Adrenal gland (tissue), 5 donors: ENCODE measurements at regions not wholly inside any gene's neighbourhood (a gene's known extent, or its start where the extent isn't known, plus 50 kb on each side); places are given as distances from the start of the nearest gene placed in this dataset.

Source experiments
- POLR2A ChIP-seq, 2 donors: fragments of 450-650 bp; IDR thresholded peaks; one replicate each; pipeline ENCODE4 v1.6.1; 2017; ENCODE audit warnings: antibody characterized with exemption in 2 of 2, mild to moderate bottlenecking in 2 of 2, moderate library complexity in 1 of 2
- TF ChIP-seq, protein P1 (sequence below), 6 experiments: fragments of 450-650 bp in 4 of 6; fragments of 200-600 bp in 2 of 6; sonication (generic) in 1 of 6; IDR thresholded peaks; 1 replicate in 5 of 6; 2 replicates in 1 of 6; pipeline versions ENCODE4 v1.5.1 to v1.8.0; 2016 to 2021; ENCODE audit warnings: antibody characterized with exemption in 6 of 6, mild to moderate bottlenecking in 2 of 6, moderate library complexity in 1 of 6
- donor health status: DM: no; HTN: no; CAD: no.

DNA sequence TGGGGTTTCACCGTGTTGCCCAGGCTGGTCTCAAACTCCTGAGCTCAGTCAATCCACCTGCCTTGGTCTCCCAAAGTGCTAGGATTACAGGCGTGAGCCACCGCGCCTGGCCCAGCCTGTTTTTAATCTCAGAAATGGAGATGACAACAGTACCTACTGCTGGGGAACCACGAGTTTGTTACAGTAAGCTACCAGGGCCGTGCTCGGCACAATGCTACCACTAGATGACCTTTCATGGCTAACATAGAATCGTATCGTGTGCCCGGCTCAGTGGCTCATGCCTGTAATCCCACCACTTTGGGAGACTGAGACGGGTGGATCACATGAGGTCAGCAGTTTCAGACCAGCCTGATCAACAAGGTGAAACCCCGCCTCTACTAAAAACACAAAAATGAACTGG lies 90.8 kb upstream of the SLC34A2 start:
- TF ChIP-seq, protein P1, sequence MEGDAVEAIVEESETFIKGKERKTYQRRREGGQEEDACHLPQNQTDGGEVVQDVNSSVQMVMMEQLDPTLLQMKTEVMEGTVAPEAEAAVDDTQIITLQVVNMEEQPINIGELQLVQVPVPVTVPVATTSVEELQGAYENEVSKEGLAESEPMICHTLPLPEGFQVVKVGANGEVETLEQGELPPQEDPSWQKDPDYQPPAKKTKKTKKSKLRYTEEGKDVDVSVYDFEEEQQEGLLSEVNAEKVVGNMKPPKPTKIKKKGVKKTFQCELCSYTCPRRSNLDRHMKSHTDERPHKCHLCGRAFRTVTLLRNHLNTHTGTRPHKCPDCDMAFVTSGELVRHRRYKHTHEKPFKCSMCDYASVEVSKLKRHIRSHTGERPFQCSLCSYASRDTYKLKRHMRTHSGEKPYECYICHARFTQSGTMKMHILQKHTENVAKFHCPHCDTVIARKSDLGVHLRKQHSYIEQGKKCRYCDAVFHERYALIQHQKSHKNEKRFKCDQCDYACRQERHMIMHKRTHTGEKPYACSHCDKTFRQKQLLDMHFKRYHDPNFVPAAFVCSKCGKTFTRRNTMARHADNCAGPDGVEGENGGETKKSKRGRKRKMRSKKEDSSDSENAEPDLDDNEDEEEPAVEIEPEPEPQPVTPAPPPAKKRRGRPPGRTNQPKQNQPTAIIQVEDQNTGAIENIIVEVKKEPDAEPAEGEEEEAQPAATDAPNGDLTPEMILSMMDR (IDR thresholded peaks at IDR 0.05): no peak
- no peak for TF ChIP-seq POLR2A (IDR thresholded peaks at IDR 0.05)
